Epidermal melanocyte (primary cell): ENCODE measurements at regions not wholly inside any gene's neighbourhood (a gene's known extent, or its start where the extent isn't known, plus 50 kb on each side); places are given as distances from the start of the nearest gene placed in this dataset.
"Not testable (repeated sequence)": the region's sequence is repeated elsewhere in the genome, so short reads cannot be mapped to it uniquely, and the experiment has no call there.

Source experiments
- DNase-seq: peaks from one replicate; pipeline ENCODE4 v3.0.0; 2011; ENCODE audit warnings: low spot score; ENCODE audit not compliant: insufficient read length

DNA sequence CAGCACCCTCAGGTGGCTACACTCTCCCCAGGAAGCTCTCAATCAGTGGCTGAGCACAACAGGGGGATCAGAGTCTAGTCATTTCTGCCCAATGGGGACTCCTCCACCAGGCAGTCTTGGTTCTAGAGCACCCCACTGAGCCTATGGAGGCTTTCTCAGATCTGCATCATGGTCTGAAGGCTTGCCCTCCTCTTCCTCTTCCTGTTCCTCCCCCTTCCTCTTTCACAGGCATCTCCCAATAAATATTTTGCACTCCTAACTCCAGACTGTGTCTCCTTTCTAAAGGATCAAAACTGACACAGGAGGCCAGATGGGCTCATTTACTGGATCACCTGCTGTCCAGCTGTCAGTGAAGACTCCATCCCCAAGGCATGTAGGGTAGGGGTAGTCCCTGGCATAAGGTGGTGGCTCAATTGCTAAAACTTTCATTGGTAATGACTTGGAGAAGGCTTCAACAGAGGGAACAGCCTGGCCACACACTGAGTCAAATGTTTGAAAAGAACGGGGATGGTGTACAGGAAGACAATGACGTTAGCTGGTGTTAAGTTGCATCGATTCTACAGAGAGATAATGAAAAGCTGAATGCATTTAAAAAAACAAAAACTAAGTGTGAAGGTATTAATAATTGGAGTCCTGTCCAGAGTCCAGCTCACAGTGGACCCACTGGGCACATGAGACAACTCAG lies 84.2 kb upstream of the SLC2A1 start:
- no peak for DNase-seq

- no peak for DNase-seq
Observed at GRCh38 chr1:43042127-43042526, 83.5 kb upstream of the SLC2A1 start.

- DNase-seq, result no peak
Observed at GRCh38 chr1:43041591-43041990, 82.9 kb upstream of the SLC2A1 start.

DNA sequence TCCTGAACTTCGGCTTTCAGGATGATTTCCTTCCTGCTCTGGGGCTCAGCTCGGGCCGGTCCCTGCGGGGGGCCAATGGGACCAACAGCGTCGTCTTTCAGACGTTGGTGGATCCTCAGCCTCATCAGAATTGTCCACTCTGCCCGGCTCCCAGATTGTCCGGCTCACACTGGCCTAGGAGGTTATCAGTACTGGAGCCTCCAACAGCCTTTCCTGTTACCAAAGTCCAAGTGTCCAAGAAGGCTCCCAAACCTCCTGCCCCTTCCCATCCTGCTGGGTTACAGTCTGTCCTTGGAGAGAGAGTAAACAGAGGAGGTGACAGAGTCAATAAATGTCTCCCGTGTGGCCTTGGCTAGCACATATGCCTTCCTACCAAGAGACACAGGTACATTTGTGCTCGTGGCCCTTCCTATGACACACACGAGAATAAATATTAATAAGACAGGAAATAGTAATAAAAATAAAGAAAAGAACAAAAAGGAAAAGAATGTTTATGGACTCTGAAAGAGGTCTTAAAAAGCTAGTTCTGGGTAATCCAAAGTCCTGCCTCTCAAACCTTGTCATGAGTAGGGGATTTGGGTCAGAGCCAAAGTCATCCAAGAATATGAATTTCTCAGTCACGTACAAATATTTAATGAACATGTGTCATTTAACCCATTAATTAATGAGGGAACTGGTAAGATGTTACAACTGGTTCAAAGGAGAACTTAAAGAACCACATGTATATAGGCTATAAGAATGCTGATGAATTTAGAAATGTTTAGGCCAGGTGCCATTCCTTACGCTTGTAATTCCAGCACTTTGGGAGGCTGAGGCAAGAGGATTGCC lies 80.8 kb upstream of the SLC2A1 start:
- no peak for DNase-seq

DNA sequence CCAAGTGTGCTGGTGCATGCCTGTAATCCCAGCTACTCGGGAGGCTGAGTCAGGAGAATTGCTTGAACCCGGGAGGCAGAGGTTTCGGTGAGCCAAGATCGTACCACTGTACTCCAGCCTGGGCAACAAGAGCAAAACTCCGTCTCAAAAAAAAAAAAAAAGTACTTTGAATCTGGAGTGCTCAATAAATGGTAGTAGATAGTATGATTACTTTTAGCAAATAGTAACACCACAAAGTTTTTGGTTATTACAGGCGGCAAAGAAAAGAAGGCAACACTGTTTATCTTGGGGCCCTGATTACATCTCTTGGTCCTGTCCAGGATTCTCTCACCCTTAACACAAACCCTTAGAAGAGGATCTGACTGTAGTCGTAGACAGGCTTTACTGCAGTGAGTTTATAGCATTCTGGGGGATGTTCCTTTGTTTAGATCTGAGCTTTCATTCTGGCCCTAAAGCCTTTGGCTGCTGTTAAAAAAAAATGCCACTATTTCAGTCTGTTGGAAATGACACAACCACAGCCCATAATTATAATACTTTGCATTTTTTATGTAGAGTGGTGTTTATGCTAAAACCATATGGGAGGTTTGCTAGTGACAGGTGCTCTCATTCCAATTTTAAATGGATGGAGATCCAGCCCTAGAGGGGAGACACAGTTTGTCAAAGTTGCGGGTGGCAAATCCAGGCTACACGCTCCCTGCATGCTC lies 79.7 kb upstream of the SLC2A1 start:
- DNase-seq, result no peak

DNA sequence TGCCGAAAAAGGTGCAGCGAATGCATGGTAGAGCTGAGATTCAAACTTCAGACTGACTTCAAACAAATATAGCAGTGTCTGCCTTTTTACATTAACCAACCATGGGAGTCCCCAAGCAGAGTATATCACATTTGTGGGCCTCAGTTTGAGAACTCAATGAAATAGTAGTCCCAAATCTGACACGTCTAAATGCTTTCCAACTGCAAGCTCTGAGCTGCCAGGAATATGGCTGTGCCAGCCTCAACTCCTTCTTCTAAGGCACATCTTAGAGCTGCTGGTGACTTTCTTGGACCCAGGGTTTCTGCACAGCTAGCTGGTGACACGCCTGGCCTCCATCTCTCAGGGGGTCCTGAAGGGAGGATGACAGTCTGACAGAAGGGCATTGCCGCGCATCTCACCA lies 78.8 kb upstream of the SLC2A1 start:
- no peak for DNase-seq

DNA sequence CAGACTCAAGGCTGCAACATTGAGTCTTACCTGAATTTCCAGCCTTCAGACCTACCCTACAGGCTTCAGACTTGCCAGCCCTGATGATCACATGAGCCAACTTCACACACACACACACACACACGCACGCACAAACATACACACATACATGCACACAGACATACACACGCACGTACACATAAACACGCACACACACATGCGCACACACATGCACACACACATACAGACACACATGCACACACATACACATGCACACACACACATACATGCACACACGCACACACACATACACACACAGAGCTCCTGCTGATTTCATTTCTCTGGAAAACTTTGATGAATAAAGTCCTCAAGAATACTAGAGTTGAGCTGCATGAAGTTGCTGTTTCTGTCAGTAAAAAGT lies 78.3 kb upstream of the SLC2A1 start:
- no peak for DNase-seq

- DNase-seq, result no peak
Observed at GRCh38 chr1:43035821-43036741, 77.4 kb upstream of the SLC2A1 start.

DNA sequence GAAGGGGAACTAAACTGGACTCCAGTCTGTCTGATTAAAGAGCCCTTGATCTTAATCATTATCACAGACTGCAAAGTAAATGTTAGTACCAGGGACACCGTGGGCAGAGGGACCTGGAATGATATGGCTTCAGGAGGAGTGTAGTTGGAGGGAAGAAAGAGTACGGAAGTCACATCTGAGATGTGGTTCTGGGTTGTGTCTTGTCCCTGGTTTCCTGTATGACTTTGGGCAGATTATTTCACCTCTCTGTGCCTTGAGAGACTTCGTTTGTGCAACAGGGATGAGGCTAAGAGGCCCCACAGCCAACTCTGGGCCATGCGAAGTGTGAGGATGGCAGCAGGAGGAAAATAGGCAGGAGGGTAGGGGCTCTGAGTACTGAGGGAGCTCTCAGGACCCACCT lies 76.1 kb upstream of the SLC2A1 start:
- DNase-seq, result no peak

DNA sequence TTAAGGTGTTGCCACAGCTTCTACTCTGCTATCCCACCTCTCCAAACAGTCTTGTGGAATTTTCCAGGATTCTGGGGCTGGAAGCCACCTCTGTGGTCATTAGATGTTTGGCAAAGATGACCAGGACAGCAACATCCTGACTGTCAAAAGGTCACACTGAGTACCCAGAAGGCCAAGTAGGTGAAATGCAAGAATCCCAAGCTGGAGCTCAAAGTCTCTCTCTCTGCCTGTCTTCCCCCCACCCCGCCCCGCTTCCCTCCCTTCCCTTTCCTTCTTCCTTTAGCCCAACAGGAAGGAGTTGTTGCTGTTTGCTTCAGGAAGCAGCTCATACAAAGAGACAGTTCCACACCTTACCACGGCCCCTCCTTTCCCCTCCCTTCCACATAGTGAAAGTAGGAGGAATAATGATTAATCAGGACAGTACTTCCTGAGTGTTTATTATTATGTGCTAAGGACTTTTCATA lies 75.6 kb upstream of the SLC2A1 start:
- DNase-seq, result no peak

DNA sequence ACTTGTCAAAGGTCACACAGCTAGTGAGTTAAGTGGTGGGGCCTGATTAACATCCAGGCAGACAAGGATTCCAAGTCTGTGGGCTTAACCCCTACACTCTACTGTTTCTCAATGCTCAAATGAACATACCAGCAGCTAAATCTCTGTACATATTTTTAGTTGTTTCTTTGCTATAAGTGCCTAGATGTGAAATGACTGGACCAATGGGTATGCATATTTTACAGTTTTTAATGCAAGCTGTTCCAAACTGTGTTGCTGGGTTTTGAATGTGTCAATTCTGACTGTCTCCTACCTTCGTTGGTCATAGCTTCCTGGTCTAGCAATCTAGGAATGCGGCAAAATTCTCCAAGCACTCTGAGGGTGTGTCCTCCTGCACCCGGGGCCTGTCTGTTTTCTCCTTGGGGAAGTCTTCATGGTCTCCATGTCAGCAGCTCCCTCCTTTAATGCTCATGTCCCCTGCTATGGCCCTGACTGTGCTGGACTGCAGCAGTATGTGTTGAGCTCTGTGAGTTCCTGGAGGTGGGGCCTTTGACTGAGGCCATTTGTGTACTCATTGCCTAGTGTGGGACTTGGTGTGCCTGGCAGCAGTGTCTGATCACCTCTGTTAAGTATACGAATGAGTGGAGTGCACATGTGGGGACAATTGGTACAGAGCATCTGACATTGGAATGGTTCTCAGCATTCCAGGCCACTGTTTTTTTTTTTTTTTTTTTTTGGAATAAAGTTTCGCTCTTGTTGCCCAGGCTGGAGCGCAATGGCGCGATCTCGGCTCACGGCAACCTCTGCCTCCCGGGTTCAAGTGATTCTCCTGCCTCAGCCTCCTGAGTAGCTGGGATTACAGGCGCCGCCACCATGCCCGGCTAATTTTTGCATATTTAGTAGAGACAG lies 72.9 kb upstream of the SLC2A1 start:
- DNase-seq, result no peak

DNA sequence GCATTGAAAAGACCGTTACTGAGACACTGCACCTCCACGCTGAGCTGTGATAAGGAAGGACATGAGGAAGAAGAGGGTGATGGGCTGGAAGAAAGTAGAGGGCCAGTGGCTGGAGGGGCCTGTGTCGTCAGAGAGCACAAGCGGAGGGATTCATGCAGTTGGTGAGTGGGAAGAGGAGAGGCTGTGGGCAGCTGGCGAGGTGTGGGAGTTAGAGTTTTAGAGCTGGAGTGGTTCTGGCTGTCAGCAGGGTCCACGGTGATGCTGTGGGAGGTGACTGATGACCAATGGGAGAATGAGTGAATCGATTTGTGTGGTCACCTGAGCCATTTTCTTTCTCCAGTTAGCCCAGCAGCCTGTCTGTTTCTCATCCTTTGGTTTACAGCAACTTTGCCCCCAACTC lies 66.2 kb upstream of the SLC2A1 start:
- no peak for DNase-seq

- DNase-seq, result no peak
Observed at GRCh38 chr1:43021547-43022474, 63.1 kb upstream of the SLC2A1 start.

DNA sequence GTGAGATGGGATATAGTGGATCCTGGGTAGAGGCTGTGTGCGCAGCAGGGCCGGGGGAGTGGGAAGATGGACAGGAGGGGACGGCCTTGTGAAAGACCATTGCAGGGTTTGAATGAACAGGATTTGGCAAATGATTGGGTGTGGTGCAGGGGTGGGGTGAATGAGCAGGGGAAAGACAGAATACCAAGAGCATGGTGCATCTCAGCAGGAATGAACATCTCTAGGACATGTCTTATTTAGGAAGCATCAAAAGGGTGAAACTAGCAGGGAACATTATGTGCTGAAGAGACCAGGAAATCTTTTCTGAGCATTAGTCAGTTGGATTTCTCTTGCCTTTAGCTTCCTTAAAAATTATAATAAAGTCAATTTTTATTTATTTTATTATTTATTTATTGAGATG lies 60.6 kb upstream of the SLC2A1 start:
- no peak for DNase-seq

DNA sequence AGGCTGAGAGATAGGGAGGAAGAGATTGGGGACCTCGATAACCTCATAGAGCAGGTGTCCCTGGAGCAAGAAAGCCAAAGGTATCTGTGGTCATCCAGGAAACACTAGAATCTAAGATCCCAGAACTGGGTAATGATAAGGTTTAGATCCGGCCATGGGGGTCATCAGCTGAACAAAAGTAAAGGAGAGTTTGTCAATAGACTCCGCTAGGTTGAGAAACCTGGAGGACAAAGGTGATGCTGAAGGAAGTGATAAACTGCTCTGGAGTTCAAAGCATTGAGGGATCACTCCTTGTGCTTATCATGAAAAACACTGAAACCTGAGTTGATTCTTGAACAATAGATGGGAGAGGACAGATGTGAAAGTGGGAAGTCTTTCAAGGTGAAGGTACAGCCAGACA lies 59.5 kb upstream of the SLC2A1 start:
- DNase-seq, result no peak

DNA sequence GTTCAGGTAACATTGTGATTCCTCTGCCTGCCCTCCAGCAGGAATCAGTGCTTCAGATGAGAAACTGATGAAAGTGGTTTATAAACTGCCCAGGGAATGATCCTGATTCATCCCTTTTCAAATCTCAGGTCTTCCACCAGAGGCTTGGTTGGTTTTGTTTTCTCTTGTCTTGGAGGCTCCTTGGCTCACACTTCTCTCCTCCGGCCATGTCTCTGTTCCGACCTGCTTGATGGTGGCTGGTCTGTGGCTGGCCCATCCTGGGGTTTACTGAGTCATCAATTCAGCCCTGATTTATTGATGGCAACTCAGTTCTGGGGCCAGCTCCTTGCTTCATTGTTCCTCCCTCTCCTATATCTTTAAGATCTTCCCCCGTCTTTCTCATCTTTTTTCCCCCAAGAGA lies 56.6 kb upstream of the SLC2A1 start:
- no peak for DNase-seq

- not testable (repeated sequence) for DNase-seq
Observed at GRCh38 chr1:43014579-43014978, 55.9 kb upstream of the SLC2A1 start.

GRCh38 chr1:43011020-43011419 lies 52.4 kb upstream of the SLC2A1 start:
- DNase-seq, result no peak

DNA sequence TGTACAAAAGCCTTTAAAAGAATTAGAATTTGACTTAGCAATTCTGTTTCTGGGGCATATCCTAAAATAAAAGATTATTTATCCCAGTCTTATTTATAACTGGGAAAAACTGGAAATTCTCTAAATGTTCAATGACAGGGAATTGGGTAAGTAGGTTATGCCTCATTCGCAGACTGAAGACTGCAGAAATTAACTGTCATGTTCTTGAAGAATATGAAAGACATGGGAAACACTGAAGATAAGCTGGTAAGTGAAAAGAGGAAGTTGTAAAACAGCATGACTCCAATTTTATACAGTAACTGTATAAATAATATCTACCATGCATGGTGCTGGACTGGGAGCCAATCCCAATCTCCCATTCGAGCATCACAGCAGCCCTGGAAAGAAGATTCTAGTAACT lies 50.6 kb upstream of the SLC2A1 start:
- no peak for DNase-seq
